Muscle of back (tissue), 3 donors: ENCODE measurements at regions not wholly inside any gene's neighbourhood (a gene's known extent, or its start where the extent isn't known, plus 50 kb on each side); places are given as distances from the start of the nearest gene placed in this dataset.

Source experiments
- DNase-seq, 3 donors: peaks; one replicate each; pipeline versions ENCODE4 v3.0.0 to v3.0.0-alpha.2; 2013

- DNase-seq, result no peak
Measured at GRCh38 chr6:165913676-165914570, 250.9 kb upstream of the PDE10A start.

- no peak for DNase-seq
Measured at GRCh38 chr6:165910184-165910966, 247.3 kb upstream of the PDE10A start.

GRCh38 chr6:165906736-165907135 lies 243.7 kb upstream of the PDE10A start:
- no peak for DNase-seq

GRCh38 chr6:165905744-165906143 lies 242.7 kb upstream of the PDE10A start:
- DNase-seq, result no peak

GRCh38 chr6:165900970-165901369 lies 237.9 kb upstream of the PDE10A start:
- no peak for DNase-seq

GRCh38 chr6:165899611-165900010 lies 236.6 kb upstream of the PDE10A start:
- DNase-seq, result no peak

- DNase-seq, result no peak
Measured at GRCh38 chr6:165895421-165896165, 232.6 kb upstream of the PDE10A start.

GRCh38 chr6:165894171-165894825 lies 231.3 kb upstream of the PDE10A start:
- DNase-seq, result no peak

- DNase-seq, result no peak
Measured at GRCh38 chr6:165893431-165893830, 230.4 kb upstream of the PDE10A start.

GRCh38 chr6:165891320-165891719 lies 228.3 kb upstream of the PDE10A start:
- DNase-seq, result no peak

GRCh38 chr6:165890404-165890735 lies 227.3 kb upstream of the PDE10A start:
- no peak for DNase-seq

GRCh38 chr6:165889636-165890403 lies 226.8 kb upstream of the PDE10A start:
- DNase-seq, result peak in 2 of 3 donors; percentile 44 to 69

GRCh38 chr6:165886169-165886568 lies 223.1 kb upstream of the PDE10A start:
- DNase-seq, result no peak

- peak; percentile 60 to 88 (median 83) for DNase-seq
Measured at GRCh38 chr6:165884813-165885765, 222.0 kb upstream of the PDE10A start.

- DNase-seq, result no peak
Measured at GRCh38 chr6:165883851-165884640, 221.0 kb upstream of the PDE10A start.

GRCh38 chr6:165881806-165882205 lies 218.8 kb upstream of the PDE10A start:
- no peak for DNase-seq

- DNase-seq, result peak; percentile 38 to 79 (median 62)
Measured at GRCh38 chr6:165880686-165881085, 217.6 kb upstream of the PDE10A start.

GRCh38 chr6:165877773-165878172 lies 214.7 kb upstream of the PDE10A start:
- no peak for DNase-seq

GRCh38 chr6:165877192-165877591 lies 214.2 kb upstream of the PDE10A start:
- no peak for DNase-seq
